ENCODE measurements at regions not wholly inside any gene's neighbourhood (a gene's known extent, or its start where the extent isn't known, plus 50 kb on each side); places are given as distances from the start of the nearest gene placed in this dataset.

GRCh38 chr1:5480906-5481305 lies 511.3 kb downstream of the NPHP4 start:
- Histone ChIP-seq H3K27me3 (replicated peaks in 1 of 2; ENCODE audit: control insufficient read depth in 2 of 2, insufficient read depth in 2 of 2, low read length in 1 of 2) (no peaks in the 10 kb centered on the region), H2AFZ (ENCODE audit: control insufficient read depth, low read depth, low read length) (no peak overlapping the region), H3K4me3 (no peak overlapping the region), H3K36me3 (ENCODE audit: control insufficient read depth in 2 of 2, insufficient read depth in 2 of 2, low read length in 1 of 2) (no peaks in the 10 kb centered on the region), H3K27ac (ENCODE audit: control insufficient read depth, insufficient read depth) (no peak overlapping the region), H3K79me2 (ENCODE audit: control insufficient read depth, insufficient read depth, low read length) (no peaks in the 10 kb centered on the region), H3K9me3 (replicated peaks; ENCODE audit: control insufficient read depth, insufficient read depth, low read length) (no peaks in the 10 kb centered on the region), H3K4me2 (ENCODE audit: control insufficient read depth, insufficient read depth) (no peak overlapping the region), H4K20me1 (ENCODE audit: control insufficient read depth, insufficient read depth) (no peaks in the 10 kb centered on the region), H3K4me1 (ENCODE audit: control insufficient read depth, insufficient read depth, low read length) (no peaks in the 10 kb centered on the region), H3K9ac (ENCODE audit: control insufficient read depth, insufficient read depth, low read length) (no peak overlapping the region)
- no TSS peak for BruUV-seq (replicated peaks)
- ChIA-PET POLR2A (no interaction called here), RAD21 (ENCODE audit: unreplicated experiment) (no interaction called here), SMC1A (ENCODE audit: uncharacterized antibody, unreplicated experiment) (no interaction called here), CTCF (no interaction called here)
- no peak for FAIRE-seq
- in situ Hi-C loops (cut with MboI): no loop called here
- no peak for DNase-seq (ENCODE audit: low read depth, low spot score)
- 24% methylated on average over 10 of the region's 10 CpGs for WGBS (ENCODE audit: insufficient coverage, insufficient replicate concordance, low lambda C conversion rate, missing lambda C conversion rate)
- ATAC-seq: no peak
- intact Hi-C loops (cut with micrococcal nuclease; ENCODE audit: unreplicated experiment): no loop called here
- TF ChIP-seq POLR2A (IDR thresholded peaks at IDR 0.05; ENCODE audit: low read depth, low read length): no peak
- no peak for TF ChIP-seq BCL3 (IDR thresholded peaks at IDR 0.05; ENCODE audit: borderline replicate concordance, insufficient read depth, low read depth, low read length, poor library complexity, severe bottlenecking)
- no peak for TF ChIP-seq TCF7 (IDR thresholded peaks at IDR 0.05; ENCODE audit: borderline replicate concordance)
- no peak for TF ChIP-seq CBFB (IDR thresholded peaks at IDR 0.05; ENCODE audit: low read depth)
- no peak for TF ChIP-seq CREB1 (IDR thresholded peaks at IDR 0.05; ENCODE audit: low read depth)
- no peak for TF ChIP-seq HDAC2 (IDR thresholded peaks at IDR 0.05)
- no peak for TF ChIP-seq SREBF1 (IDR thresholded peaks at IDR 0.05; ENCODE audit: low read length)
- TF ChIP-seq BCLAF1 (IDR thresholded peaks at IDR 0.05): no peak
- no peak for TF ChIP-seq POLR2AphosphoS2 (IDR thresholded peaks at IDR 0.05; ENCODE audit: low read depth, low read length)
- no peak for TF ChIP-seq CUX1 (IDR thresholded peaks at IDR 0.05; ENCODE audit: insufficient replicate concordance, low read depth, low read length)
- TF ChIP-seq ZNF207 (IDR thresholded peaks at IDR 0.05; ENCODE audit: borderline replicate concordance): no peak
- no peak for TF ChIP-seq E4F1 (IDR thresholded peaks at IDR 0.05; ENCODE audit: borderline replicate concordance, partially characterized antibody)
